WTC11 (cell line): ENCODE measurements at regions not wholly inside any gene's neighbourhood (a gene's known extent, or its start where the extent isn't known, plus 50 kb on each side); places are given as distances from the start of the nearest gene placed in this dataset.

Experiments
- ATAC-seq: fragments of 200-7000 bp; cut with Tn5 transposase; 2 replicates; pipeline ENCODE4 v1.10.0; 2021; ENCODE audit warnings: mild to moderate bottlenecking, moderate library complexity
- CTCF ChIA-PET: fragments of 300-600 bp; sonication (Branson Sonifier 250); formaldehyde crosslinking; loops from one replicate; lab custom pipeline; 2021; ENCODE audit warnings: antibody characterized with exemption; lab: Charles Lee
- POLR2A ChIA-PET: fragments of 350-600 bp; sonication (Branson Sonifier 250); formaldehyde crosslinking; loops from one replicate; lab custom pipeline; 2021; ENCODE audit warnings: antibody characterized with exemption; lab: Charles Lee
- DNase-seq: peaks from one replicate; pipeline ENCODE4 v3.0.0; 2021; ENCODE audit warnings: low spot score
- H3K27ac Mint-ChIP-seq: 2 replicates; pipeline ENCODE4 v1.8.0; 2021; ENCODE audit warnings: mixed read lengths
- H3K27me3 Mint-ChIP-seq: 2 replicates; pipeline ENCODE4 v1.8.0; 2021; ENCODE audit warnings: low read depth, mild to moderate bottlenecking, moderate library complexity, mixed read lengths
- H3K36me3 Mint-ChIP-seq: 2 replicates; pipeline ENCODE4 v1.8.0; 2021; ENCODE audit warnings: mixed read lengths
- H3K4me1 Mint-ChIP-seq: 2 replicates; pipeline ENCODE4 v1.8.0; 2022; ENCODE audit warnings: mixed read lengths
- H3K4me3 Mint-ChIP-seq: 2 replicates; pipeline ENCODE4 v1.8.0; 2021; ENCODE audit warnings: mild to moderate bottlenecking, moderate library complexity, mixed read lengths
- H3K9me3 Mint-ChIP-seq: 2 replicates; pipeline ENCODE4 v1.8.0; 2021; ENCODE audit warnings: mixed read lengths
- ARID4B ChIP-seq: sonication (generic); formaldehyde crosslinking; IDR thresholded peaks from 2 replicates; pipeline ENCODE4 v1.8.0; 2023; ENCODE audit warnings: missing genetic modification reagents, mild to moderate bottlenecking, borderline replicate concordance
- ATF1 ChIP-seq: sonication (generic); formaldehyde crosslinking; IDR thresholded peaks from 2 replicates; pipeline ENCODE4 v1.8.1; 2023; ENCODE audit warnings: mild to moderate bottlenecking, moderate library complexity, missing genetic modification reagents
- ATF3 ChIP-seq: sonication (generic); formaldehyde crosslinking; conservative IDR thresholded peaks from 2 replicates; pipeline ENCODE4 v1.8.1; 2022; ENCODE audit warnings: mild to moderate bottlenecking, missing genetic modification reagents
- CBFB ChIP-seq: sonication (generic); formaldehyde crosslinking; IDR thresholded peaks from 2 replicates; pipeline ENCODE4 v1.8.1; 2022; ENCODE audit warnings: mild to moderate bottlenecking, low read depth, missing genetic modification reagents
- CDX4 ChIP-seq: fragments of 250-450 bp; sonication (Bioruptor Pico); IDR thresholded peaks from 2 replicates; pipeline ENCODE4 v1.9.0; 2021; ENCODE audit warnings: moderate library complexity, mild to moderate bottlenecking, inconsistent platforms, borderline replicate concordance
- CREM ChIP-seq: sonication (generic); formaldehyde crosslinking; IDR thresholded peaks from 2 replicates; pipeline ENCODE4 v1.8.1; 2022; ENCODE audit warnings: mild to moderate bottlenecking, missing genetic modification reagents, moderate library complexity
- ERG ChIP-seq: fragments of 250-450 bp; sonication (Bioruptor Pico); IDR thresholded peaks from 2 replicates; pipeline ENCODE4 v1.8.0; 2021; ENCODE audit warnings: mild to moderate bottlenecking
- FOXP1 ChIP-seq: sonication (generic); formaldehyde crosslinking; IDR thresholded peaks from 2 replicates; pipeline ENCODE4 v1.8.0; 2022; ENCODE audit warnings: missing genetic modification reagents, mild to moderate bottlenecking, moderate library complexity, borderline replicate concordance
- KAT7 ChIP-seq: sonication (generic); formaldehyde crosslinking; IDR thresholded peaks from 2 replicates; pipeline ENCODE4 v1.8.1; 2023; ENCODE audit warnings: missing genetic modification reagents, mild to moderate bottlenecking, borderline replicate concordance
- MXD4 ChIP-seq: fragments of 250-450 bp; sonication (Bioruptor Pico); IDR thresholded peaks from 2 replicates; pipeline ENCODE4 v1.8.0; 2021; ENCODE audit warnings: mild to moderate bottlenecking, moderate library complexity, borderline replicate concordance
- NR2C2 ChIP-seq: sonication (generic); formaldehyde crosslinking; IDR thresholded peaks from 2 replicates; pipeline ENCODE4 v1.8.0; 2022; ENCODE audit warnings: mild to moderate bottlenecking, missing genetic modification reagents
- SMAD3 ChIP-seq: sonication (generic); formaldehyde crosslinking; IDR thresholded peaks from 2 replicates; pipeline ENCODE4 v1.8.0; 2022; ENCODE audit warnings: missing genetic modification reagents, mild to moderate bottlenecking, borderline replicate concordance
- USF1 ChIP-seq: sonication (generic); formaldehyde crosslinking; IDR thresholded peaks from 2 replicates; pipeline ENCODE4 v1.8.0; 2022; ENCODE audit warnings: mild to moderate bottlenecking, missing genetic modification reagents
- ZBTB21 ChIP-seq: sonication (generic); formaldehyde crosslinking; IDR thresholded peaks from 2 replicates; pipeline ENCODE4 v1.8.1; 2023; ENCODE audit warnings: mild to moderate bottlenecking, missing genetic modification reagents, borderline replicate concordance
- ZNF423 ChIP-seq: fragments of 250-450 bp; sonication (Bioruptor Pico); IDR thresholded peaks from 2 replicates; pipeline ENCODE4 v2.1.2; 2022; ENCODE audit warnings: mild to moderate bottlenecking, moderate library complexity
- ZNF425 ChIP-seq: fragments of 250-450 bp; sonication (Bioruptor Pico); conservative IDR thresholded peaks from 2 replicates; pipeline ENCODE4 v1.9.0; 2021; ENCODE audit warnings: mild to moderate bottlenecking
- ZNF512 ChIP-seq: sonication (generic); formaldehyde crosslinking; IDR thresholded peaks from 2 replicates; pipeline ENCODE4 v1.8.1; 2022; ENCODE audit warnings: missing genetic modification reagents, borderline replicate concordance
- ZNF671 ChIP-seq: fragments of 250-450 bp; sonication (Bioruptor Pico); IDR thresholded peaks from 2 replicates; pipeline ENCODE4 v1.8.0; 2021; ENCODE audit warnings: mild to moderate bottlenecking

GRCh38 chr6:21676769-21677168 lies 83.2 kb downstream of the SOX4 start:
- no peaks in the 10 kb centered on the region for H3K9me3 Mint-ChIP-seq
- peaks cover 31% of the 10 kb centered on the region for H3K36me3 Mint-ChIP-seq
- no peak for TF ChIP-seq ATF1 (CRISPR knock-in tag)
- TF ChIP-seq ZNF512 (CRISPR knock-in tag): peak; percentile 67; the same call in 1 of the 2 replicates
- H3K27ac Mint-ChIP-seq: peak overlapping the region; percentile 60; the same call in 1 of the 2 replicates
- H3K27me3 Mint-ChIP-seq: no peaks in the 10 kb centered on the region
- no peak for ATAC-seq
- POLR2A ChIA-PET: interaction anchor here (0.6 kb wide), 1 partner anchor 52 kb away, joined by 6 read pairs; no protein-coding TSS in a partner anchor
- H3K4me3 Mint-ChIP-seq: no peak overlapping the region
- peaks cover 48% of the 10 kb centered on the region for H3K4me1 Mint-ChIP-seq
- CTCF ChIA-PET: no interaction called here
- DNase-seq: no peak

- POLR2A ChIA-PET: interaction anchor here (0.6 kb wide), 1 partner anchor 30 kb away, joined by 3 read pairs; no protein-coding TSS in a partner anchor
- H3K4me1 Mint-ChIP-seq: peaks cover 47% of the 10 kb centered on the region
- no peak for ATAC-seq
- no peaks in the 10 kb centered on the region for H3K27me3 Mint-ChIP-seq
- H3K27ac Mint-ChIP-seq: peak overlapping the region; percentile 89
- no peak overlapping the region for H3K4me3 Mint-ChIP-seq
- H3K36me3 Mint-ChIP-seq: peaks cover 41% of the 10 kb centered on the region
- TF ChIP-seq CDX4 (CRISPR knock-in tag) (no peak), CREM (CRISPR knock-in tag) (no peak), USF1 (no peak), KAT7 (CRISPR knock-in tag) (no peak), ERG (CRISPR knock-in tag) (no peak), ZNF423 (no peak), ARID4B (CRISPR knock-in tag) (no peak), FOXP1 (CRISPR knock-in tag) (no peak), ZNF671 (no peak), MXD4 (no peak), NR2C2 (CRISPR knock-in tag) (no peak), ZBTB21 (CRISPR knock-in tag) (no peak), SMAD3 (CRISPR knock-in tag) (no peak), ZNF425 (CRISPR knock-in tag) (no peak), CBFB (CRISPR knock-in tag) (no peak), ATF3 (no peak)
- CTCF ChIA-PET: interaction anchor here (1.0 kb wide), 1 partner anchor 67 kb away, joined by 4 read pairs; no protein-coding TSS in a partner anchor
- DNase-seq: no peak
- H3K9me3 Mint-ChIP-seq: no peaks in the 10 kb centered on the region
These were observed 85.4 kb downstream of the SOX4 start for GRCh38 chr6:21678990-21679389.
